Caco-2 (cell line): ENCODE measurements at regions not wholly inside any gene's neighbourhood (a gene's known extent, or its start where the extent isn't known, plus 50 kb on each side); places are given as distances from the start of the nearest gene placed in this dataset.

Experiments
- BruUV-seq: library from RNA; stranded (reverse); fragments of 400-500 nt; replicated peaks from 2 replicates; lab custom pipeline; 2021; lab: Mats Ljungman, UMichigan
- CTCF ChIA-PET: fragments of 300-600 bp; sonication (Branson Sonifier 250); formaldehyde crosslinking; loops from one replicate; lab custom pipeline; 2022; ENCODE audit warnings: antibody characterized with exemption; lab: Charles Lee
- POLR2A ChIA-PET: fragments of 300-600 bp; sonication (Branson Sonifier 250); formaldehyde crosslinking; loops from one replicate; lab custom pipeline; 2022; ENCODE audit warnings: antibody characterized with exemption; lab: Charles Lee
- DNase-seq, 2 experiments: peaks; one replicate each; pipeline versions ENCODE4 v3.0.0 to v3.0.0-alpha.2; 2020 to 2022
- H3K27me3 ChIP-seq: replicated peaks from 2 replicates; pipeline ENCODE4 v1.6.0; 2011; ENCODE audit warnings: low read length; ENCODE audit not compliant: control insufficient read depth, insufficient read depth
- H3K36me3 ChIP-seq: 2 replicates; pipeline ENCODE4 v1.5.1; 2011; ENCODE audit warnings: low read length; ENCODE audit not compliant: control insufficient read depth, insufficient read depth
- H3K4me1 ChIP-seq: fragments of 250-450 bp; sonication (Bioruptor Pico); 2 replicates; pipeline ENCODE4 v1.5.1; 2020; ENCODE audit warnings: mild to moderate bottlenecking
- H3K4me3 ChIP-seq: 2 replicates; pipeline ENCODE4 v1.5.1; 2011; ENCODE audit warnings: low read depth, mild to moderate bottlenecking, control low read depth, low read length
- H3K9me3 ChIP-seq: fragments of 250-450 bp; sonication (Bioruptor Pico); 2 replicates; pipeline ENCODE4 v1.5.1; 2020; ENCODE audit warnings: mild to moderate bottlenecking, moderate library complexity
- H3K27ac Mint-ChIP-seq: one replicate; pipeline ENCODE4 v1.8.0; 2022; ENCODE audit warnings: mixed read lengths; ENCODE audit not compliant: unreplicated experiment
- H3K27me3 Mint-ChIP-seq: one replicate; pipeline ENCODE4 v1.8.0; 2022; ENCODE audit warnings: mixed read lengths; ENCODE audit not compliant: insufficient read depth, unreplicated experiment
- H3K36me3 Mint-ChIP-seq: one replicate; pipeline ENCODE4 v1.8.0; 2022; ENCODE audit warnings: mild to moderate bottlenecking, mixed read lengths; ENCODE audit not compliant: insufficient read depth, unreplicated experiment
- H3K4me1 Mint-ChIP-seq: one replicate; pipeline ENCODE4 v1.8.0; 2022; ENCODE audit warnings: low read depth, mixed read lengths; ENCODE audit not compliant: unreplicated experiment
- H3K4me3 Mint-ChIP-seq: one replicate; pipeline ENCODE4 v1.8.0; 2022; ENCODE audit warnings: mild to moderate bottlenecking, moderate library complexity, mixed read lengths; ENCODE audit not compliant: unreplicated experiment
- H3K9me3 Mint-ChIP-seq: one replicate; pipeline ENCODE4 v1.8.0; 2022; ENCODE audit warnings: mixed read lengths; ENCODE audit not compliant: unreplicated experiment
- intact Hi-C: fragments of 100-400 bp; cut with micrococcal nuclease; formaldehyde crosslinking; loops from one replicate; pipeline ENCODE4 v1.10.0; 2022; ENCODE audit not compliant: unreplicated experiment
- TF ChIP-seq, protein P1 (sequence below), 2 experiments: fragments of 200-600 bp in 1 of 2; IDR thresholded peaks; 1 replicate in 1 of 2; 2 replicates in 1 of 2; pipeline versions ENCODE4 v1.5.1 to v1.8.0; 2011 to 2022; ENCODE audit warnings: antibody characterized with exemption in 1 of 2, control low read depth in 1 of 2, inconsistent platforms in 1 of 2, low read depth in 1 of 2, low read length in 1 of 2, mild to moderate bottlenecking in 1 of 2, moderate library complexity in 1 of 2; ENCODE audit not compliant: insufficient read depth in 1 of 2, severe bottlenecking in 1 of 2, unreplicated experiment in 1 of 2

DNA sequence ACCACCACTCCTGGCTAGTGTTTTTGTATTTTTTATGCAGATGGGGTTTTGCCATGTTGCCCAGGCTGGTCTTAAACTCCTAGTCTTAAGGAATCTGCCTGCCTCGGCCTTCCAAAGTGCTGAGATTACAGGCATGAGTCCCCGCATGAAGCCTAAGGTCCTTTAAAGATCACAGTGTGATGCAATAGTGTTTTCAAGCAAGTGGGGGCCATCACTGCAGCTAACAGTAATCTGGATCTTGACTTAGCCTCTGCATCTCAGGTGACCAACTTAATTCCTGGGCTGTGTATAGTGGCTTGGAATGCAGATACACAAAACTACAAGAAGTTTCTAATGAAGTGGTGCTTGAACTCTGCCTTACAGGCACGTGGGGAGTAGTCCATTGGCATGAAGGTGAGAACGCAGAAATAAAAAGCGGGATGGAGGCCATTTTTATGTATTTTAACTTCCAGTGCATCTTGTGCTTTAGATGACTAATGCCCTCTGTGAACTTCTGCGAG is 334.4 kb upstream of the SPRED2 start:
- Histone ChIP-seq H3K27me3 (no peaks in the 10 kb centered on the region), H3K4me3 (no peak overlapping the region), H3K9me3 (no peaks in the 10 kb centered on the region), H3K36me3 (no peaks in the 10 kb centered on the region), H3K4me1 (no peaks in the 10 kb centered on the region)
- no peaks in the 10 kb centered on the region for H3K4me1 Mint-ChIP-seq
- no peaks in the 10 kb centered on the region for H3K9me3 Mint-ChIP-seq
- H3K36me3 Mint-ChIP-seq = no peaks in the 10 kb centered on the region
- BruUV-seq = no TSS peak
- no peak overlapping the region for H3K27ac Mint-ChIP-seq
- ChIA-PET POLR2A (no interaction called here), CTCF (no interaction called here)
- TF ChIP-seq, protein P1, sequence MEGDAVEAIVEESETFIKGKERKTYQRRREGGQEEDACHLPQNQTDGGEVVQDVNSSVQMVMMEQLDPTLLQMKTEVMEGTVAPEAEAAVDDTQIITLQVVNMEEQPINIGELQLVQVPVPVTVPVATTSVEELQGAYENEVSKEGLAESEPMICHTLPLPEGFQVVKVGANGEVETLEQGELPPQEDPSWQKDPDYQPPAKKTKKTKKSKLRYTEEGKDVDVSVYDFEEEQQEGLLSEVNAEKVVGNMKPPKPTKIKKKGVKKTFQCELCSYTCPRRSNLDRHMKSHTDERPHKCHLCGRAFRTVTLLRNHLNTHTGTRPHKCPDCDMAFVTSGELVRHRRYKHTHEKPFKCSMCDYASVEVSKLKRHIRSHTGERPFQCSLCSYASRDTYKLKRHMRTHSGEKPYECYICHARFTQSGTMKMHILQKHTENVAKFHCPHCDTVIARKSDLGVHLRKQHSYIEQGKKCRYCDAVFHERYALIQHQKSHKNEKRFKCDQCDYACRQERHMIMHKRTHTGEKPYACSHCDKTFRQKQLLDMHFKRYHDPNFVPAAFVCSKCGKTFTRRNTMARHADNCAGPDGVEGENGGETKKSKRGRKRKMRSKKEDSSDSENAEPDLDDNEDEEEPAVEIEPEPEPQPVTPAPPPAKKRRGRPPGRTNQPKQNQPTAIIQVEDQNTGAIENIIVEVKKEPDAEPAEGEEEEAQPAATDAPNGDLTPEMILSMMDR (IDR thresholded peaks at IDR 0.05; ENCODE audit: insufficient read depth in 1 of 2, low read depth in 1 of 2, low read length in 1 of 2, severe bottlenecking in 1 of 2, unreplicated experiment in 1 of 2) = no peak
- peaks cover 6% of the 10 kb centered on the region for H3K27me3 Mint-ChIP-seq
- intact Hi-C loops = no loop called here
- H3K4me3 Mint-ChIP-seq = no peak overlapping the region
- no peak for DNase-seq

DNA sequence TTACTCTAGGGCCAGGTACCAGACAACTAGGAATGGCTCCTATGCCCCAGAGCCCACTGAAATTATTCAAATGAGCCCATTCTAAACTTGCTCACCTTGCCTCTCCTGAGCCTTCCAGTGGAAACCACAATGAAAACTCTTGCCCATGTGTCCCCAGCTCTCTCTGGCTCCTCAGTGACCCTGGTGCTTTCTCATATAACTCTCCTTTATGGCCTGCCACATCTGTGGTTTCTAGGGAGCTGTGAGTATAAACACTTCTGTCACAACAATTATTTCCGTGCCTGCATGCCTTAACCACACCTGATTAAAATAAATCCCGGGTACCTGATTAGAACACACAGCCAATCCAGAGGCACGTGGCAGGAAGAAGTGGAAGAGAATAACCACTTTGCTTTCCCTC is 333.0 kb upstream of the SPRED2 start:
- H3K9me3 Mint-ChIP-seq = no peaks in the 10 kb centered on the region
- no TSS peak for BruUV-seq
- Histone ChIP-seq H3K36me3 (no peaks in the 10 kb centered on the region), H3K9me3 (no peaks in the 10 kb centered on the region), H3K4me3 (no peak overlapping the region), H3K4me1 (no peaks in the 10 kb centered on the region), H3K27me3 (no peaks in the 10 kb centered on the region)
- H3K4me1 Mint-ChIP-seq = no peaks in the 10 kb centered on the region
- no peaks in the 10 kb centered on the region for H3K36me3 Mint-ChIP-seq
- H3K4me3 Mint-ChIP-seq = no peak overlapping the region
- TF ChIP-seq, protein P1 (IDR thresholded peaks at IDR 0.05; ENCODE audit: insufficient read depth in 1 of 2, low read depth in 1 of 2, low read length in 1 of 2, severe bottlenecking in 1 of 2, unreplicated experiment in 1 of 2) = no peak
- ChIA-PET POLR2A (no interaction called here), CTCF (no interaction called here)
- intact Hi-C loops = no loop called here
- no peak overlapping the region for H3K27ac Mint-ChIP-seq
- peaks cover 2% of the 10 kb centered on the region for H3K27me3 Mint-ChIP-seq
- no peak for DNase-seq

DNA sequence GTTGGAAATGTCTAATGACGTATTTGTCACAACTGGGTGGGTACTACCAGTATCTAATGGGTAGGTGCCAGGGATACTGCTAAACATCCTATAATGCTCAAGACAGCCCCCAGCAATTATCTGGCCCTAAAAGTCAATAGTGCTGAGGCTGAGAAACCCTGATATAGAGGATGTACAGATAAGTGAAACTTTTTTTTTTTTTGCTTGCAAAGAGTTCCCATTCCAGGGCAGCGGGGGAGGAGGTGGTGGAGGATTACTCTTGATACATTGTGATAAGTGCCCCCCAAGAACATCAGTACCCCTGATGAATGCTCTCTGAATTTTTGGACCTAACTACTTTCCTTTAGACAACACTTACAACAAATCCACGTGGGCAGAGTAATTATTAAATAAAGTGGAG is 329.7 kb upstream of the SPRED2 start:
- no peak for DNase-seq
- Mint-ChIP-seq H3K36me3 (no peaks in the 10 kb centered on the region), H3K9me3 (peaks cover 10% of the 10 kb centered on the region), H3K27ac (no peak overlapping the region), H3K27me3 (peaks cover 6% of the 10 kb centered on the region), H3K4me1 (no peaks in the 10 kb centered on the region), H3K4me3 (no peak overlapping the region)
- intact Hi-C loops = no loop called here
- POLR2A ChIA-PET = no interaction called here
- no peaks in the 10 kb centered on the region for H3K9me3 ChIP-seq
- H3K4me3 ChIP-seq = no peak overlapping the region
- no peaks in the 10 kb centered on the region for H3K36me3 ChIP-seq
- no TSS peak for BruUV-seq
- H3K4me1 ChIP-seq = no peaks in the 10 kb centered on the region
- TF ChIP-seq, protein P1 (IDR thresholded peaks at IDR 0.05; ENCODE audit: insufficient read depth in 1 of 2, low read depth in 1 of 2, low read length in 1 of 2, severe bottlenecking in 1 of 2, unreplicated experiment in 1 of 2) = no peak
- CTCF ChIA-PET = no interaction called here
- no peaks in the 10 kb centered on the region for H3K27me3 ChIP-seq
